GM12872 (cell line): ENCODE measurements at regions not wholly inside any gene's neighbourhood (a gene's known extent, or its start where the extent isn't known, plus 50 kb on each side); places are given as distances from the start of the nearest gene placed in this dataset.

ENCODE experiments used
- TF ChIP-seq, protein P1 (sequence below): IDR thresholded peaks from 3 replicates; pipeline ENCODE4 v1.5.1; 2011; ENCODE audit warnings: low read depth, mild to moderate bottlenecking, low read length, moderate library complexity; ENCODE audit not compliant: insufficient read depth

DNA sequence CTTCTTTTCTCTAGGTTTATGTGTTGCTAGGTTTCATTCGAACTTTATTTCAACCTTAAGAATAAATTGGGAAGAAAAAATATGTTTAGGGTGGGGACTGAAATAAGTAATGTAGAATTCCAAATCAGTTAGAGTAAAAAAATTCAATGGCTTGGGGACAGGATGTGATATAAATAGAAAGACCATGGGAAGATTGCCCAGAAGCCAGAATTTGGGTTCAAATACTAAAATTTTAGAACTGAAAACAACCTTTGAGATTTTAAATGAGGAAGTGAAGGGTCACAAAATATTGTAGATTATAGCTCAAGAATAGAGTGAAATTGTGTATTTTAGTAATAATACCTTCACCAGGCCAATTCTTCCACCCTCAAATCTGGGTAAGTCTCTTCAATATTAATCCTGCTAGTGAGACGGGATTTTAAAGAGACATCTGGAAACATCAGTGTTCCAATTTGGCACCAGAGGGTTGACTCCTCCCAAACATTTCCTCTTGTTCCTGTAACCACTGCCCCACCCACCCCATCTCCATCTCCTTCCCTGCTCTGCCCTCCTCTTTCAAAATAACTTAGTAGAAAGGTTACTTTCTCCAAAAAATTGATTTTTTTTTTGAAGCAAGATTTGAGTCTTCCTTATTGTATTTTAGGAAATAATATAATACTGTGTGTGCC, 51.3 kb upstream of the FAM3C start:
- TF ChIP-seq, protein P1, sequence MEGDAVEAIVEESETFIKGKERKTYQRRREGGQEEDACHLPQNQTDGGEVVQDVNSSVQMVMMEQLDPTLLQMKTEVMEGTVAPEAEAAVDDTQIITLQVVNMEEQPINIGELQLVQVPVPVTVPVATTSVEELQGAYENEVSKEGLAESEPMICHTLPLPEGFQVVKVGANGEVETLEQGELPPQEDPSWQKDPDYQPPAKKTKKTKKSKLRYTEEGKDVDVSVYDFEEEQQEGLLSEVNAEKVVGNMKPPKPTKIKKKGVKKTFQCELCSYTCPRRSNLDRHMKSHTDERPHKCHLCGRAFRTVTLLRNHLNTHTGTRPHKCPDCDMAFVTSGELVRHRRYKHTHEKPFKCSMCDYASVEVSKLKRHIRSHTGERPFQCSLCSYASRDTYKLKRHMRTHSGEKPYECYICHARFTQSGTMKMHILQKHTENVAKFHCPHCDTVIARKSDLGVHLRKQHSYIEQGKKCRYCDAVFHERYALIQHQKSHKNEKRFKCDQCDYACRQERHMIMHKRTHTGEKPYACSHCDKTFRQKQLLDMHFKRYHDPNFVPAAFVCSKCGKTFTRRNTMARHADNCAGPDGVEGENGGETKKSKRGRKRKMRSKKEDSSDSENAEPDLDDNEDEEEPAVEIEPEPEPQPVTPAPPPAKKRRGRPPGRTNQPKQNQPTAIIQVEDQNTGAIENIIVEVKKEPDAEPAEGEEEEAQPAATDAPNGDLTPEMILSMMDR, result no peak

DNA sequence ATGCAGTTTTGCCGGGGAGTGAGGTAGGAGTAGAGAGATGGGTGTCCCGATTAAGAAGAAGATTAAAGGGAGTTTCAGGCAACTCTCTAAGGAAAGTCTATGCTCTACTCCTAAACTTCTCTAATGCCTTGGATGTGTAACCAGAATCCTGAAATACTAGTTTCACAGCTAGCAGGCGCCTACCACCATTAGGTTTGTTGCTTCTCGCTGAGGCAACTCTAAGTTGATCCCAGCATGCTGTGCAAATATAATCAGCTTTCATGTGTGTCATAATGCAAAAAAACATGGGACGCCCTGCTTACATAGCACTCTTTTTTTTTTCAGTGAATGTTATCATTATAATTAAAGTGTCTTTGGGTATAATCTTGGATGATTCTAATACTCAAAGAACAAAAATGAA, 50.4 kb upstream of the FAM3C start:
- TF ChIP-seq, protein P1, result no peak
